ENCODE measurements at regions not wholly inside any gene's neighbourhood (a gene's known extent, or its start where the extent isn't known, plus 50 kb on each side); places are given as distances from the start of the nearest gene placed in this dataset.

GRCh38 chr10:104589871-104590270, 51.2 kb upstream of the SORCS3 start:
- no peak overlapping the region for H3K27ac ChIP-seq
- H3K9me3 ChIP-seq, result no peaks in the 10 kb centered on the region
- 83 to 86% methylated on average over 4 of the region's 4 CpGs for WGBS, 2 donors (ENCODE audit: low coverage in 1 of 2)
- no peaks in the 10 kb centered on the region for H3K27me3 ChIP-seq
- no peak overlapping the region for H3K4me3 ChIP-seq
- in situ Hi-C loops (cut with MboI; ENCODE audit: low pct_ligation_motif_present in 1 of 4, low pct_unique_long_range_greater_than_20kb in 1 of 4, low sequenced_read_pairs in 3 of 4) (no loop called here), intact Hi-C loops (cut with DNase I; ENCODE audit: low total_unique reads) (no loop called here)
- no peak for DNase-seq
- no peaks in the 10 kb centered on the region for H3K36me3 ChIP-seq
- H3K4me1 ChIP-seq, result no peaks in the 10 kb centered on the region
- no peak for TF ChIP-seq POLR2A (IDR thresholded peaks at IDR 0.05)
- TF ChIP-seq POLR2AphosphoS5 (IDR thresholded peaks at IDR 0.05), result no peak
- TF ChIP-seq EP300 (IDR thresholded peaks at IDR 0.05; ENCODE audit: low read depth), result no peak
- TF ChIP-seq CTCF (IDR thresholded peaks at IDR 0.05), result no peak
